GM12875 (cell line): ENCODE measurements at regions not wholly inside any gene's neighbourhood (a gene's known extent, or its start where the extent isn't known, plus 50 kb on each side); places are given as distances from the start of the nearest gene placed in this dataset.

Experiments
- H3K4me3 ChIP-seq: one replicate; pipeline ENCODE4 v1.5.1; 2011; ENCODE audit warnings: low read depth, low read length, control low read depth
- TF ChIP-seq, protein P1 (sequence below): IDR thresholded peaks from 2 replicates; pipeline ENCODE4 v1.5.1; 2011; ENCODE audit warnings: low read depth, mild to moderate bottlenecking, control low read depth, inconsistent platforms, low read length, moderate library complexity, borderline replicate concordance; ENCODE audit not compliant: insufficient read depth

GRCh38 chr5:3925935-3926334, 330.3 kb downstream of the IRX1 start:
- TF ChIP-seq, protein P1, sequence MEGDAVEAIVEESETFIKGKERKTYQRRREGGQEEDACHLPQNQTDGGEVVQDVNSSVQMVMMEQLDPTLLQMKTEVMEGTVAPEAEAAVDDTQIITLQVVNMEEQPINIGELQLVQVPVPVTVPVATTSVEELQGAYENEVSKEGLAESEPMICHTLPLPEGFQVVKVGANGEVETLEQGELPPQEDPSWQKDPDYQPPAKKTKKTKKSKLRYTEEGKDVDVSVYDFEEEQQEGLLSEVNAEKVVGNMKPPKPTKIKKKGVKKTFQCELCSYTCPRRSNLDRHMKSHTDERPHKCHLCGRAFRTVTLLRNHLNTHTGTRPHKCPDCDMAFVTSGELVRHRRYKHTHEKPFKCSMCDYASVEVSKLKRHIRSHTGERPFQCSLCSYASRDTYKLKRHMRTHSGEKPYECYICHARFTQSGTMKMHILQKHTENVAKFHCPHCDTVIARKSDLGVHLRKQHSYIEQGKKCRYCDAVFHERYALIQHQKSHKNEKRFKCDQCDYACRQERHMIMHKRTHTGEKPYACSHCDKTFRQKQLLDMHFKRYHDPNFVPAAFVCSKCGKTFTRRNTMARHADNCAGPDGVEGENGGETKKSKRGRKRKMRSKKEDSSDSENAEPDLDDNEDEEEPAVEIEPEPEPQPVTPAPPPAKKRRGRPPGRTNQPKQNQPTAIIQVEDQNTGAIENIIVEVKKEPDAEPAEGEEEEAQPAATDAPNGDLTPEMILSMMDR = no peak
- H3K4me3 ChIP-seq = no peak overlapping the region

- no peak overlapping the region for H3K4me3 ChIP-seq
- TF ChIP-seq, protein P1 = no peak
Observed at GRCh38 chr5:3929799-3930198, 334.2 kb downstream of the IRX1 start.

GRCh38 chr5:3931976-3932375, 336.3 kb downstream of the IRX1 start:
- TF ChIP-seq, protein P1 = no peak
- H3K4me3 ChIP-seq = no peak overlapping the region

DNA sequence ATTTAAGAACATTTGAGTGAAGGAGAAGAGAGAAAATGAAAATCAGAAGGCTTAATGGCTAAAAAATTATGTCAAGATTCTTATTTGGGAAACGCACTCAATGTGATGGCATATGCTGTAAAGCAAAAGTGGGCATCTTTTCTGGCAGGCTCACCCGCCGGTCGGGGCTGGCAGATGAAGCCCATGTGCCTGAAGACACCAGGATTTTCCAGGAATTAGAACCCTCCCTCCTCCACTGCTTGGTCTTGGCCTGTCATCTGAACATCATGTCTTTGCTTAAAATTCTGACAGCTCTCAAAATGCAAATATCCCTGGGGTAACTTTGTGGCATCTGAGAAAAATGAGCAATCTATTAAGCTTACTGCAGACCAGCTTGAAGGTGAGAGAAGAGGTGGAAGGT, 337.9 kb downstream of the IRX1 start:
- no peak overlapping the region for H3K4me3 ChIP-seq
- TF ChIP-seq, protein P1 = no peak

DNA sequence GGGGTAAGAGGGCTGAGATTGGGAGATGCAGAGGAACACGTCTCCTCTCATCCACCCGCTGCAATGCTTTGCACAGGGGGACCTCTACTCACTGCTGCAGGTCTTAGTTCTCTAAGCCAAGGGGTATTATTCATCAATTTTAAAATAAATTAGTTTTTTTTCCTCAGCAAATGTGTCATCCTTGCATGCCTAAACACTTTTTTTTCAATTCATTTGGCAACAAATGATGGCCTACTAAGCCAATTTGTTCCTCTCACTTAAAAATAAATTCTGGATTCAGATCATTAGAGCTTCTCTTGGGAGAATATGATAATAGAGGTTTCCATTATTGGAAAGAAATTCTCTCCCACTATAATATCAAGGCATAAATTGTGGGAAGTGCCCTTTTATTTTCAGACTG, 338.3 kb downstream of the IRX1 start:
- TF ChIP-seq, protein P1 = no peak
- no peak overlapping the region for H3K4me3 ChIP-seq

DNA sequence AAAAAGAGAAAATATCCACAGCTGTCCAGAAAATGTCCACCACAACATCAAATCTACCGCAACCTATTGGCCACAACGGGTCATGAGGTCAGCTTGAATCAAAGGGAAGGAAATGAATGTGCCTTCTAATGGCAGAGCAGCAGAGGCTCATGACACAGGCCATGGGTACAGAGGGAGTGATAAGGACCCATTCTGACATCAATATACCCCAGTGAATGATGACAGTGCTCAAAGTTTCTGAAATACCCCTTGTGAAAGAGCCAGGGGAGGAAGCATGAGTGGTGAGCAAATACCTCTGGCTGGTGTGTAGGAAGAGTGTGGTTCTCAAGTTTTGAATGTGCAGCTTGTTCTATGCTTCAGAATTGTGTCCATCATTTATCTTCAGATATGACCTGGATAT, 348.2 kb downstream of the IRX1 start:
- TF ChIP-seq, protein P1 = no peak
- H3K4me3 ChIP-seq = no peak overlapping the region

GRCh38 chr5:3944930-3945329, 349.3 kb downstream of the IRX1 start:
- TF ChIP-seq, protein P1 = no peak
- no peak overlapping the region for H3K4me3 ChIP-seq
